ENCODE measurements at regions not wholly inside any gene's neighbourhood (a gene's known extent, or its start where the extent isn't known, plus 50 kb on each side); places are given as distances from the start of the nearest gene placed in this dataset.
A peak's percentile ranks its signal among the peaks of the same experiment; 100 is the strongest.

DNA sequence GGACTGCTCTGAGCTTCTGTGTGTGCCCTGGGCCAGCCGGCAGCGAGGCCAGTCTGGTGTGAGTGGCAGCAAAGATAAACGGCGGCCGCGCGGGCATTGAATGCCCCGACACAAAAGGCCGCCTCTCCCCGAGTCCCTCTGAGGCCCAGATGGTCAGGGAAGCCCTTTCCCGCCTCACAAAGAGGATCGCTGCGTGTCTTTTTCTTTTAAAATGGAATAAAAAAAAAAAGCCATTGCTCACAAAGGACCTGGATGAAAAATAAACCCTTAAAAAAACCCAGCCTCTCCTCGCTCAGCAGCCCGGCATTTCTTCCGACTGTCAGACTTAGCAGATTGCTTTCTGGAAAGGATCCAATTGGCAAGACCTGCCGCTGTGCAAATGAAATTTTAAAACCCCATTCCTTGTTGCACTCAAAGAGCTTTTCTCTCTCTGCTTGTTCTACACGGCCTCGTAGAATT is 578.7 kb downstream of the BCOR start:
- DNase-seq = no peak

DNA sequence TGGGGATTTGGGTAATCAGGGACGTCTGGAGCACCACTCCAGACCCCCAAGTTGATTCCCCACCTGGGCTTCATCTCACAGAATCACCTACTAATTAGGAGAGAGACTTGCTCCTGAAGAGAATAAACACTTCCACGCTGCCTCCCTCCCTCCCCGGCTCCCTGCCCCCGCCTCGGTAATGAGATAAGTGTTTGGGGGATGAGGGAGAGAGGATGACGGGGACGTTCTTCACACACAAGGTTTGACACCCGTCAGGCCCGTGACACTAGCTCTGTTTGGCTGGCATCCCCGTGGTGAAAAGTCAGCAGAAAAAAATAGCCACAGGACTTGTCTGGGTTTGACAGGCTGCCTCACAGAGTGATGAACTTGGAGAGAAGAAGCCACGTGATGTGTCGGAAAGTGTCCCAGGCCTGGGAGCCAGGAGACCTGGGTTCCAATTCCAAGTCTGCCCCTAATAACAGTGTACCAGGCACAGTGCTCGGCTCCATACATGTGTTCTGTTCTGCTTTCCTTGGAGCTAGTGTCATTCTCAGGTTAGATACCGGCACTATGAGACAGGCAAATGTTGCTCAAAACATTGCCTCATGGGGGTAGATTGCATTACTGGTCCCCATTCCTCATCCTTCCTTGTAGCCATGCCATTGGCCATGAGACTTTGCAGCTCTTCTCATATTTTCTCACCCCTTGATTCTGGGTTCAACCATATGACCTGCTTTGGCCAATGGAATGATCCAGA is 578.0 kb downstream of the BCOR start:
- no peak for DNase-seq

DNA sequence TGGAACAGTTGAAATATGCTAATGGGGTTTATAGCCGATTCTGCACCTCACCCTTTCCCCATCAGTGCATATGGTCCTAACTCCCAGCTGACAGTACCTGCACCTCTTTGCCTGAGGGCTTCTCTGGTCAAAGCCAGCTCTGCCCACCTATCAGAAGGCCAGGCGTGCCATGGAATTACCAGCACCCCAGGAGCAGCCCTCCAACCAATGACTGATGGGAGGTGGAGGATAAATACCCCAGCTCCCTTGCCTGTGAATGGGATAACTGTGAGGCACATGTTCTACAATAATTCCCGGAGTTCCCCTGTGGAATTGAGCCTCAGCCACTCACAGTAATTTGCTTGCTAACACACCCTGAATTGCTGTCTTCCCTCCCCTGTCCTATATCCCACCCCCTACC is 572.0 kb downstream of the BCOR start:
- DNase-seq = no peak

DNA sequence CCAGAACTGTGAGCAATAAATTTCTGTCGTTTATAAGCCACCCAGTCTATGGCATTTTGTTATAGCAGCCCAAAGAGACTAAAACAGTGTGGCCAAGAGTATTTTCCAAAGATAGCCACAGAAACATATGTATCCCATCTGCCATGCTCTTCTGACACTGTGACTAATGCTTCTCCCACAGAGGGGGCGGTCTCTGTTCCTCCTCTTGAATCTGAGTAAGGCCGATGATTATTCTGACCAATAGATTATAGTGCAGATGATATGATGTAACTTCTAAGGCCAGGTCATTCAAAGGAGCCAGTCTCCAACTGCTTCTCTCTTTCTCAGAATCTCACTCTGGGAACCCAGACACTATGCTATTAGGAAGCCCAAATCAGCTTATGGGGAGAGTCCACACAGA is 570.7 kb downstream of the BCOR start:
- no peak for DNase-seq

DNA sequence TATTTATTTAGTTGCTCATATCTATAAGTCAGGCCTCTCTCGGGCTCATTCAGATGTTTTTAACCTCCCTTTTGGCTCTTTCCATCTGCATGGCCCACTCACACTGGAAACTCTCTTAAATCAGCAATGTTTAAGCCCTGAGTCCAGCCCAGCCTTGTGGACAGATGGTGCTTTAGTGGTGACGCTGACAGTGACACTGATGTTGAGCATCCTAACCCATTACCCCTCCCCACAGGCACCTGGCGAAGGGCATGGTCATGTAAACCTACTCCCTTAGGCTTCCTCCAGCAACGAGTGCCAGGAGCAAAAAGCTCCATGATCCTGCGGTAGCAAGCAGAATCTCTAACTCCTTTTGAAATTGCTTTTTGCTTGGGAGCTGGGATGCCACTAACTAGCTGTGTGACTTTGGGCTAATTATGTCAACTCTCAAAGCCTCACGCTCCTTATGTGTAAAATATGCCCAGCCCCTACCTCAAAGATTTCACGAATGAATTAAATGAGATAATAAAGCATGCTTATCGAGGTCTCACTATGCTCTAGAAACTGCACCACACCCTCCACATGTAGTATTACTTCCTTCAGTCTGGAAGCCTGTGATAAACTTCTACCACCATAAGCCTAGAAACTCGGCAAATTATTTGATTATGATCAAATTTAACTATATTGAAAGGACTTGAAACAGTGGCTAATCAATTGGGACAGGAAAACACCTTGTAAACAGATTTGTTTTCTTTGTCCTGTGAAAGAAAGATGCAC is 569.4 kb downstream of the BCOR start:
- no peak for DNase-seq

DNA sequence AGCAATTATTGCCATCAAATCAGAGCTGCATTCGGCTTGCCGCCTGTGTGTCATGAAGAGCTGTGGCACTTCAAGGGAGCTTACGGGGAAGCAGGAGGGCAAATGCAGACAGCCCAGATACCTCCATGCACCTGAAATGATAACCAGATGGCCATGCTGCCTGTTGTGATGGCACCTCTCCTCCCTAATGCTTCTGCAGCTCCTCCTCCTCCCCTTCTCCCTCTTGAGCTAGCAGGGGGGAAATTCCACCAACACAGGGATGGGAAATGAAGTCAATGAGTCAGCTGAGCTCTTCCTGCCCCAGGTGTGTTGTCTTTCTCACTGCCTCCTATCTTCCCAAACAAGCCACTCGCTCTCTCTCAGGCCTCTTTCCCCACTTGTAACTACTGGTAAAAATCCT is 565.0 kb downstream of the BCOR start:
- no peak for DNase-seq

DNA sequence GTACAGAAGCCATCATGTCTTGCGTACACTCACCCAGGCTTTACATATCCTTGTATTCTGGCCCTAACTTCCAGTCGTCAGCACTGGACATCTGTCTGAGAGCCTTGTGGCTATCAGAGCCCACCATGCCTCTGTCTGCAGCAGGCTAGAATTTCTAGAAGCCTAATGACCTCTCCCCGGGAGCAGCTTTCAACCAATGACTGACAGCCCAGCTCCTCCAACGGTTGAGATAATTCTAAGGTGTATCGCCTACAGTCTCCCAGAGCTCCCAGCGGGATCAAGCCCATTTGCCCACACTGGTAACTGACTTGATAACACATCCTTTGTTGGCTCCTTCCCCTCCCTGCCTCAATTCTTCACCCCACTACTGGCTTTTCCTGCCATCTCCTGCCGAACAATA is 562.8 kb downstream of the BCOR start:
- DNase-seq = no peak

DNA sequence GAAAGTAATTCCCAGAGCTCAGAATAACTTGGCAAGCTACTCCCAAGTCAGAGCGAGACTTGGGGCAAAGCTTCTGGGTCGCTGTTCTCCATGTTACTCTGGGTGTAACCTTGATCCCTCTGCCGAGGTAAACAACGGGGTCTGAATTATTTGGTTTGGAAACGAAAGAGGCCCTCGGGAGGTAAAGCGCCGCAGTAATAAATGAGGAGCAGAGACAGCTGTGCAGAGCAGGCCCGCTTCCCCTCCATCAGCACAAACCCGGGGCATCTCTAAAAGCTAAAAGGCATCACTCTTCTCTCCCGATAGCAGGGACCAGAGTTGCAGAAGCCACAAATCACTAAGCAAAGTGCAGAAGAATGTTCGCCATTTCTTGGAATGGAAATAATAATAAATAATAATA is 561.5 kb downstream of the BCOR start:
- no peak for DNase-seq

DNA sequence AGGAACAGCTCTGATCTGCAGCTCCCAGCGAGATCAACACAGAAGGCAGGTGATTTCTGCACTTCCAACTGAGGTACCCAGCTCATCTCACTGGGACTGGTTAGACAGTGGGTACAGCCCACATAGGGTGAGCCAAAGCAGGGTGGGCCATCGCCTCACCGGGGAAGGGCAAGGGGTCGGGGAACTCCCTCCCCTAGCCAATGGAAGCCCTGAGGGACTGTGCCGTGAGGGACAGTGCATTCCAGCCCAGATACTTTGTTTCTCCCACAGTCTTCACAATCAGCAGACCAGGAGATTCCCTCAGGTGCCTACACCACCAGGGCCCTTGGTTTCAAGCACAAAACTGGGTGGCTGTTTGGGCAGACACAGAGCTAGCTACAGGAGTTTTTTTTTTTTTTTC is 555.9 kb downstream of the BCOR start:
- no peak for DNase-seq

DNA sequence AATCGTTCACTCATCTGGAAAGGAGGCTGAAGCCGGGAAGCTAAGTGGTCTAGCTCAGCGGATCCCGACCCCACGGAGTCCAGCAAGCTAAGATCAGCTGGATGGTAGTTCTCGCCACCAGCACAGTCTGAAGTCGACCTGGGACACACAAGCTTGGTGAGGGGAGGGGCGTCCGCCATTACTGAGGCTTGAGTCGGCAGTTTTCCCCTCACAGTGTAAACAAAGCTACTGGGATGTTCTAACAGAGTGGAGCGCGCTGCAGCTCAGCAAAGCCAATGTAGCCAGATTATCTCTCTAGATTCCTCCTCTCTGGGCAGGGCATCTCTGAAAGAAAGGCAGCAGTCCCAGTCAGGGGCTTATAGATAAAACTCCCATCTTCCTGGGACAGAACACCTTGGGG is 555.4 kb downstream of the BCOR start:
- no peak for DNase-seq

DNA sequence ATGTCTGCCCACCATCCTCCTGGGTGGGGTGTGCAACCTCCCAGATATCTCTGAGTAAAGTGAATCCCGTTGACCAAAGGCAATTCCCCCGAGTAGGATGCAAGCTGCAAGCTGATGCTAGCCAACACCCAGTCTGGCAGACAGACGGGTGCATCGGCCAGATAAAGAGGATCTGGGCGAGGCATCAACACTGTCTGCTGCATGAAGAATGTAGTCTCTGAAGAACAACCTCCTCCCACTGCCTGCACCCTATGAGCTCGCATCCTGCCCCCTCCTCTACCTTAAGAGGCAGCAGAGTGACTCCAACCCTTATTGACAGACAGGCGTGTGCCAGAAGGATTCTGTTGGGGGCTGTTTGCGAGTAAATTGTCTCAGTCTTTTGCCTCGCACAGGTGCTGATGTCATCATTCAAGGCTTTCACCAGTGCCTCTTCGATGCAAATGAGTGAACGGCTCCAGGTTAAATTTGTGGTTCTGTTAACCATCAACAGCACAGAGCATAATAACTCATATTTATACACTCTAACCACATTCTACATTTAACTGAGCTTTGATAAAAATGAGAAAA is 546.9 kb downstream of the BCOR start:
- DNase-seq = peak; percentile 12

DNA sequence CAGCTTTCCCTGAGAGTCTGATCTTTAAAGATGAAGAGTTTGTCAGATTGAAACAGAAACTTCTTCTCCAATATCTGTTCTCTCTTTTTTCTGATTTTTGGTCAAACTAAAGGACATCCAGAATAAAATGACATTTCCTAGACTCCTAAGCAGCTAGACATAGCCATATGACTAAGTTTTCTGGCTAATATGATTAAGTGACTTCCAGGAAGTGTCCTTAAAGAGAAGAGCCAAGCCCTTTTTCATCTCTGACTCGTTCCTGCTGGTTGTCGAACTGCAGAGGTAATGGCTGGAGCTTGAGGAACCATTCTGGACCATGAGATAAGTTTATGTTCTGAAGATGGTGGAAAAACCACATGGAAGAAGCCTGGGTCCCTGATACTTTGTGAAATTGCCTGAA is 546.0 kb downstream of the BCOR start:
- DNase-seq = no peak

DNA sequence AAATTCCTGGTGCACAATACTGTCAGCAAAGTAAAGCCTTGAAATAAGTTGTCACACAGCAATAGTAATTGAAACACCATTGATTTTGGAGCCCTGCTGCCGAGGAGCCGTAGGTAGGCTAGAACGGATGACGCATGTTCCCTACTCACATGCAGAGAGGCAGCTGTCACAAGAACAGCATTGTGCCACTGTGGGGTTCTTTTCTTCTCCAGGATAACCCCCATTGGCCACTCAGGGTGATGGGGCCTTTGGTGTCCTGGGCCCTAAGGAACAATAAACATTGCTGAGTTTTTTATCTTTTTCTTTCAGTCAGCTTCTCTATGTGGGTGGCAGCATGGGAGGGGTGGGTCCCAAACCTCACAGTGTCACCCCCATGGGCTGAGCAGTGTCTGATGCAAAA is 542.3 kb downstream of the BCOR start:
- DNase-seq = no peak

DNA sequence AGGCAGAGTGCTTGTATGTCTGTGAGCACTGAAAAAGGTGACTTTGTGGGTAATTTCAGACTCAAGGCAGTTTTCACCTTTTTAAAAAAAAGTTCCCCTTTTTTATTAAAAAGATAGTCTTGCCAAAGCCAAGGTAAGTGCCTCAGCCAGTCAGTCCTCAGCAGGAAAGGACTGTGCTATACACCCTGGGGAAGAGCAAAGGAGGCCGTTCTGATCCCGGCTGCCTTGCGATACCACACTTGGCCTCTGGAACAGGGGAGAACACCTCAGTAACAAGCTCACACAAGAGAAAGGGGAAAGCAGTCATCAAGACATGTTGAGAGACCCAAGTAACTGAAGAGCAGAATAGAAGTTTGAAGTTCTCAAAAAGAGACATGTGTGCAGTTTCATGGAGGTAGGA is 541.7 kb downstream of the BCOR start:
- DNase-seq = no peak

DNA sequence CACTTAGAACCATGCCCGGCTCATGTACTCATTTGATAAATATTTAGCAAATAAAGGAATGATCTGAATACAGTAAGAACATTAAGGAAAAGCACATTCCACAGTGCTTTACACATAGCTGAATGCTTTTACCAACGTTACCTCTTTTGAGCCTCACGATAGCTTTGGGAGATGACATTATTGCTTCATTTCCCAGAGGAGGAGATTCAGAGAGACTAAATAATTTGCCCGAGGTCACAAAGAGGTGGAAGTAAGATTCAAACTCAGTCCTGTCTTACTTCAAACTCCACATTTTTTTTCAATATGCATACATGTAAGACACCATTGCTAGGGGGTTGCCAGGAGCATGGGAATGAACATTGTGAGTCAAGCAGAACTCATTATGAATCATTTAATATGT is 538.5 kb downstream of the BCOR start:
- no peak for DNase-seq

DNA sequence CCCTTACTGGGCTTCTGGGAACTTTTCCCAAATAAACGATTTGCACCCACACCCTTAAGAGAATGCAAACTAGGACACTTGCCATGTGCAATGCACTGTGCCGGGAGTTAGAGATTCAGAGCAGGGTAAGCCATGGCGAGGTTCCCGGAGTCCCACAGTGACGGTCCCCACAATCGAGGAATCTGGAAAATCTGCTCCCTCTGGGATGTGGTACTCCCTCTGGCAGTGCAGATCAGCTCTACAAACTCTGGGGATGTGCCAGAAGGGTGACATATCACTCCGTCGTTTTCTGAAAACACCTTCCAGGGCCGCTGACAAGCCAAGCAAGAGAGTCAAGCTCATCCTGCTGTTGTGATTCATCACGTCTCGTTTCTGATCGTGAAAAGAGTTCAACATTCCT is 537.5 kb downstream of the BCOR start:
- no peak for DNase-seq

DNA sequence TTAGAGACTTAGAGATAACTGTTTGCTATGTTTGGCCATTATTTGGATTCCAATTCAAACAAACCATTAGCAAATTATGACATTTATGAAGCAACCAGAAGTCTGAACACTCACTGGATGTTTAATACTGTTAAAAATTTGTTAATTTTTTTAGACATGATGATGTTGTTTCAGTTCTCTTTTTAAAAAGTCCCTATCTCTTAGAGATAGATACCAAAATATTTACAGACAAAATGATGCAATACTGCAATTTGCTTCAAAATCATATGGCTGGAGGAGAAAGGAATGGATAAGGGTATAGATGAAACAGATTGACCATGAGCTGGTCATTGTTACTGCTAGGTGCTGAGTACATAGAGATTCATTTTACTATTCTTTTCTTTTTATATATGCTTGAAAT is 534.6 kb downstream of the BCOR start:
- no peak for DNase-seq

DNA sequence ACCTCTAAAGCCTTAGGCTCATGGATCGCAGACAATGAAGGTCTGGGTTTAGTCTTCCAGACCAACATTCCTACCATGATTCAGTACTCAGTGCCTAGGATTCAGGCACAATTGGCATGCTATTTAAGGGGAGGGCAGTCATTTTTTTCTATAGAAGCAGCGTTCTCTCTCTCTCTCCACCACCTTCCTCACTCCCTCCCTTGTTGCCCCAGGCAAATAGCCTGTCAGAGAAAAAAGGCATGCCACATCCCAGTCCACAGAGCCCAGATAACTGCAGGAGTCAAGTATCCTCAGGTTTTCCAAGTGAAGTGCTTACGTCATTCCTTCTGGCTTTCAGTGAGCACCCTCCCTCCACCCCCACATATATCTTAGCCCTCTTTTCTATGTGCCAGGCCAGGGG is 533.0 kb downstream of the BCOR start:
- no peak for DNase-seq

DNA sequence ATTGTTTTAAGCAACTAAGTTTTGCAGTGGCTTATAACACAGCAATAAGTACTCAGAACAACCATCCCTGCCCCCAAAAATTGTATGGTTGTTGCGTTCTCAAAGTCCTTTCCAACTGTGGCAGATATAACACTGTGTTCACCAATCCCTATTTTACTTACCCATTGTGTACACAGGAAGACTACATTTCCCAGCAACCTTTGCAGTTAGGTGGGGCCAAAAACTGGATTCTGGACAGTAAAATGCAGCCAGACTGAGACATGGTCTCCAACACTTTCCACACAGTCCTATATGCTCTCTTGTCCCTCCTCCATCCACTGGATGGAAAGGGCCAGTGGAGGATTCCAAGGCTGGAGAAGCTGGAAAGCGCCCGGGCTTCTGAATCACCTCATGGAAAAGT is 523.6 kb downstream of the BCOR start:
- DNase-seq = no peak

DNA sequence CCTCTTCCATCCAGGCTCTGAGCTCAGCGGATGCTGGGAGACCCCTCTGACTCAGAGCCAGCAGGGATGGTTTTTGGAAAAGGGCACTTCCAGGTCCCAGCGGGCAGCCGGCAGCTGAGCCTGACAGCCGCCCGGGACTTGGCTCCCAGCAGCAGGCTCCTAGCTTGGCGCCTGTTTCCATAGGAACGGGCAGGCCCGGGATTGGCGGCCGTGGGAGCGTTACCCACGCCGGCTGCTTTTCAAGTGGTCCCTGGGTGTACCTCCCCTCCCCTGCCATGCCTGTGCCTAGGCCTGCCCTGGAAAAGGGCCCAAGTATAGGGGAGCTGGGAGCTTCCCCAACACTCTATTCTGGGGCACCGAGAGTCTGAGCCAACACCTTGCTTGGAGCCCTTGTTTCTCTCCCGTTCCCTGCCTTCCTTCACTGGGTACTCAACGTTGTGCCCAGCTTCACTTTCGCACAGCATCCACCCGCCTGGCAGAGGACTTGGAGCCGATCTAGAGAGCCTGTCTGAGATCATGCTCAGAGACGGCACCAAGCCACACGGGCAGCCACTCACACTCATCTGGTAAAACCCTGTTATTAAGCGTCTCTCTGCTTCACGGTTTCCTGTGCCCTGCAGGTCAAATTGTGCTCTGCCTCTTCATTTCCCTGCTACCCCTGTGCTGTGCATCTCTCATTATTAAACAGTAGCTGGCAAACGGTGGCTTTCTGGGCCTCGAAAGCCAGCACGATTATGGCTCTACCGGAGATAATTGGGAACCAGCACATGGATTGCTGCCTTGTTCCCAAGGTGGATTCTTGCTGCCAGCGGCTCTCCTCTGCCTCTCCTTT is 521.5 kb downstream of the BCOR start:
- DNase-seq = no peak

DNA sequence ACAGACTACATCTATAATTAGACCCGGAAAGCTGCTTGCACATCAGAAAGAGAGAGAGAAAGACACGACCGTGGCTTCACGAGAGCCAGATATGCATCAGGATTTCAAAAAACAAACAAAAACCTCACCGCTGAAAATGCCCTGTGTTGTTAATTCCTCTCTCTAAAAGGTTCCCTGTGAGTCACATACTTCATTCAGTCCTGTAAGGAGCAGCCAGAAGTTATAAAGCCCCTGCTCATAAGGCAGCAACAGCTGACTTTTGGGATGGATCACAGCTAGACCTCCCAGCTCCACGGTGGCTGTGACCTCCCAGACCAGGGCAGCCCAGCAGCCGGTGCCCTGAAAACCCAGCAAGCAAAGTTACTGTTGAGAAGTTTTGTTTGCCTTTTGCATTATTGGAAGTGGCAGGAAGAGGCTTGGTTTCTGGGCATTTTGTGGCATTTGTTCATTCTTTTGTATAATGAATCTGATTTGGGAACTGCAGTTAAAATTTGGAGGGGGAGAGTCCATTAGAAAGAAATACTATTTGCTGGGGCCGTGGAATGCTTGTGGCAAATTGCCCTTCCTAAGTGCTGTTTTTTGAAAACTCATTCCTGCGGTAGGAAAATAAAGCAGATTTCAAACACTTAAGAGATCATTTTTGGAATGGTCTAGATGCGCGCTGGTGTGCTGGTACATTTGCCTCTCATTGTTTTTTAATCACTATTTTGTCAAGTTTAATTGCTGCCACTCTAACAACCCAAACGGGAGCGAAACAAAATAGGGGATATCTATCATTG is 520.4 kb downstream of the BCOR start:
- DNase-seq = no peak

All from activated CD4-positive, alpha-beta T cell treated with anti-CD3 and anti-CD28 coated beads for 48 hours (primary cell).